ENCODE measurements at regions not wholly inside any gene's neighbourhood (a gene's known extent, or its start where the extent isn't known, plus 50 kb on each side); places are given as distances from the start of the nearest gene placed in this dataset.
"Not testable (repeated sequence)": the region's sequence is repeated elsewhere in the genome, so short reads cannot be mapped to it uniquely, and the experiment has no call there.

DNA sequence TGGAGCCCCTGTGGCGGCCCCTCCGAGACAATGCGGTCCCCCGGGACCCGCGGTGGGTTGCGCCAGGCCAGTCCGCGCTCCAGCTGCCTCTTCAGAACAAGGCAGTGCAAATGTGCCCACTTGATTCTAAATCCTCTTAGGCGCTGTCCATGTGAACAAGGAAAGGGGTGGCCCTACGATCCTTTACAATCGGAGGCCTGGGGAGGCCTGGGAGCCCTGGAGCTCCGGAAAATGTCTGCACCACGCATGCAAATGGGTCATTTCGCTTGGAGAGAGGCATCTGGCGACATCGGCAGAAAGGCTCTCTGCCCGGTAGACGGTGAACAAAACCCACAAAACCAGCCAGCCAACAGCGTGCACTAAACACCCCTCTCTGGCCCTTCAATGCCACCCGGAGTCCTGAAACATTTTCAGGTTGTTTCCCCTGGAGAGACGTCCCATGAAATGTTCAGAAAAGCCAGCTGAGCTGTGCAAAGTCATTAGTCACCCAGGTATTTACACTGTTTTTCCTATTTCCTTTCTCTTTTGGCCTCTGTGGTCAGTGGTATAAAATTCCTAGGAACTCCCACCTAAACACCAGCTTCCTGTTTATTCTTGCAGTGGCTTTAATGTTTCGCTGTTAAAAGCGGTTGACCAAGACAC, 102.8 kb upstream of the ZNF438 start:
- H3K36me3 ChIP-seq (ENCODE audit: control insufficient read depth, insufficient read depth, low read length): no peaks in the 10 kb centered on the region
- peak overlapping the region; percentile 30 for H3K4me3 ChIP-seq (ENCODE audit: extremely low read depth, insufficient read depth, low read length, poor library complexity, severe bottlenecking)
- peaks cover 10% of the 10 kb centered on the region for H3K4me1 ChIP-seq (ENCODE audit: control insufficient read depth, insufficient read depth, low read length, poor library complexity, severe bottlenecking)
- 10 to 11% methylated on average over 20 of the region's 24 CpGs for WGBS, 2 experiments (ENCODE audit: insufficient coverage in 2 of 2)
- peak overlapping the region; percentile 96 for H3K27ac ChIP-seq (ENCODE audit: low read depth, low read length, severe bottlenecking)
- no peaks in the 10 kb centered on the region for H3K9me3 ChIP-seq (ENCODE audit: control insufficient read depth, low read length)

DNA sequence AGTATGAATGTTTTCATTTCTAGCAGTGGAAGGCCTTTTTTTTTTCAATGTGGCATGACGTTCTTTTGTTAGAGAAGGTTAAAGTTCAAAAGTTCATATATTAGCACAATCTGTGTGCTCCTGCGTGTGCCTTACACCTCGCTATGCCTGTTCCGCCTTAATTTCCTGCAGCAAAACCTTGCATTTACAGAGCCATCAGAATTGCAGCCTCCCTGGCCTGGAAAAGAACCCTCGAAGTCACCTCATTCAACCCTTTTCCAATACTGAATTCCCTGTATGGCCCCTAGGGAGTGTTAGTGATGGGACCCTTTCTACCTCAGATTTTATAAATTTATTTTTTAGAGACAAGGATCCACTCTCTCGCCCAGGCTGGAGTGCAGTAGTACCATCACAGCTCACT, 103.5 kb upstream of the ZNF438 start:
- no peak overlapping the region for H3K27ac ChIP-seq (ENCODE audit: low read depth, low read length, severe bottlenecking)
- H3K36me3 ChIP-seq (ENCODE audit: control insufficient read depth, insufficient read depth, low read length): no peaks in the 10 kb centered on the region
- WGBS, 2 experiments (ENCODE audit: insufficient coverage in 2 of 2): 87 to 100% methylated on average over 1 to 5 of the region's 6 CpGs
- no peaks in the 10 kb centered on the region for H3K9me3 ChIP-seq (ENCODE audit: control insufficient read depth, low read length)
- H3K4me3 ChIP-seq (ENCODE audit: extremely low read depth, insufficient read depth, low read length, poor library complexity, severe bottlenecking): no peak overlapping the region
- peaks cover 10% of the 10 kb centered on the region for H3K4me1 ChIP-seq (ENCODE audit: control insufficient read depth, insufficient read depth, low read length, poor library complexity, severe bottlenecking)

GRCh38 chr10:31135791-31136190, 104.1 kb upstream of the ZNF438 start:
- not testable (repeated sequence) for H3K4me3 ChIP-seq (ENCODE audit: extremely low read depth, insufficient read depth, low read length, poor library complexity, severe bottlenecking); H3K27ac ChIP-seq (ENCODE audit: low read depth, low read length, severe bottlenecking); H3K36me3 ChIP-seq (ENCODE audit: control insufficient read depth, insufficient read depth, low read length); H3K4me1 ChIP-seq (ENCODE audit: control insufficient read depth, insufficient read depth, low read length, poor library complexity, severe bottlenecking); H3K9me3 ChIP-seq (ENCODE audit: control insufficient read depth, low read length)
- WGBS, 2 experiments (ENCODE audit: insufficient coverage in 2 of 2): 89 to 93% methylated on average over 8 of the region's 8 CpGs

- H3K4me1 ChIP-seq (ENCODE audit: control insufficient read depth, insufficient read depth, low read length, poor library complexity, severe bottlenecking): peaks cover 10% of the 10 kb centered on the region
- H3K9me3 ChIP-seq (ENCODE audit: control insufficient read depth, low read length): no peaks in the 10 kb centered on the region
- no peak overlapping the region for H3K4me3 ChIP-seq (ENCODE audit: extremely low read depth, insufficient read depth, low read length, poor library complexity, severe bottlenecking)
- H3K27ac ChIP-seq (ENCODE audit: low read depth, low read length, severe bottlenecking): no peak overlapping the region
- H3K36me3 ChIP-seq (ENCODE audit: control insufficient read depth, insufficient read depth, low read length): no peaks in the 10 kb centered on the region
- 71 to 72% methylated on average over 3 of the region's 4 CpGs for WGBS, 2 experiments (ENCODE audit: insufficient coverage in 2 of 2)
Observed at GRCh38 chr10:31136386-31136785, 104.7 kb upstream of the ZNF438 start.

- H3K36me3 ChIP-seq (ENCODE audit: control insufficient read depth, insufficient read depth, low read length): no peaks in the 10 kb centered on the region
- H3K9me3 ChIP-seq (ENCODE audit: control insufficient read depth, low read length): no peaks in the 10 kb centered on the region
- H3K27ac ChIP-seq (ENCODE audit: low read depth, low read length, severe bottlenecking): no peak overlapping the region
- no peak overlapping the region for H3K4me3 ChIP-seq (ENCODE audit: extremely low read depth, insufficient read depth, low read length, poor library complexity, severe bottlenecking)
- H3K4me1 ChIP-seq (ENCODE audit: control insufficient read depth, insufficient read depth, low read length, poor library complexity, severe bottlenecking): peaks cover 10% of the 10 kb centered on the region
- 83 to 100% methylated on average over 1 to 3 of the region's 9 CpGs for WGBS, 2 experiments (ENCODE audit: insufficient coverage in 2 of 2)
Observed at GRCh38 chr10:31136930-31137885, 105.5 kb upstream of the ZNF438 start.

DNA sequence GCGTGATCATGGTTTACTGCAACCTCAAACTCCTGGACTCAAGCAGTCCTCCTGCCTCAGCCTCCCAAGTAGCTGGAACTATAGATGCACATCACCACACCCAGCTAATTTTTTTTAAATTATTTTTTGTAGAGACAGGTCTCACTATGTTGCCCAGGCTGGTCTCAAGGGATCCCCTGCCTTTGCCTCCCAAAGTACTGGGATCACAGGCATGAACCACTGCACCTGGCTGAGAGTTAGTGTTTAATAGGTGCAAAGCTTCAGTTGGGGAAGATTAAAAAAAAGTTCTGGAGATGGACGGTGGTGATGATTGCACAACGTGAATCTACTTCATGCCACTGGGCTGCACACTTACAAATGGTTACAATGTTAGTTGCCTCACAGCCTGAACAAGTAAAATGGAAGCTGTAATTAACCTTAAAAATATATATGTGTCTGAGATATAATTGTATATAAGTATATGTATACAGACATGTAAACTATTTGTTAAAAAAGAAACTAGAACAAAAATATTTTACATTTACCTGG, 106.4 kb upstream of the ZNF438 start:
- 67% methylated on average over 3 of the region's 3 CpGs; no CpG with 5 or more reads in 1 of the 2 experiments for WGBS, 2 experiments (ENCODE audit: insufficient coverage in 2 of 2)
- H3K9me3 ChIP-seq (ENCODE audit: control insufficient read depth, low read length): no peaks in the 10 kb centered on the region
- H3K4me3 ChIP-seq (ENCODE audit: extremely low read depth, insufficient read depth, low read length, poor library complexity, severe bottlenecking): no peak overlapping the region
- peaks cover 10% of the 10 kb centered on the region for H3K4me1 ChIP-seq (ENCODE audit: control insufficient read depth, insufficient read depth, low read length, poor library complexity, severe bottlenecking)
- H3K27ac ChIP-seq (ENCODE audit: low read depth, low read length, severe bottlenecking): no peak overlapping the region
- H3K36me3 ChIP-seq (ENCODE audit: control insufficient read depth, insufficient read depth, low read length): no peaks in the 10 kb centered on the region

- Histone ChIP-seq H3K4me3 (ENCODE audit: extremely low read depth, insufficient read depth, low read length, poor library complexity, severe bottlenecking) (no peak overlapping the region), H3K36me3 (ENCODE audit: control insufficient read depth, insufficient read depth, low read length) (no peaks in the 10 kb centered on the region), H3K27ac (ENCODE audit: low read depth, low read length, severe bottlenecking) (no peak overlapping the region), H3K9me3 (ENCODE audit: control insufficient read depth, low read length) (no peaks in the 10 kb centered on the region), H3K4me1 (ENCODE audit: control insufficient read depth, insufficient read depth, low read length, poor library complexity, severe bottlenecking) (peaks cover 7% of the 10 kb centered on the region)
- 83 to 97% methylated on average over 4 of the region's 6 CpGs for WGBS, 2 experiments (ENCODE audit: insufficient coverage in 2 of 2)
Observed at GRCh38 chr10:31139497-31139896, 107.8 kb upstream of the ZNF438 start.

GRCh38 chr10:31140716-31141115, 109.1 kb upstream of the ZNF438 start:
- WGBS, 2 experiments (ENCODE audit: insufficient coverage in 2 of 2): 82 to 88% methylated on average over 1 of the region's 1 CpG
- Histone ChIP-seq H3K4me3 (ENCODE audit: extremely low read depth, insufficient read depth, low read length, poor library complexity, severe bottlenecking) (no peak overlapping the region), H3K4me1 (ENCODE audit: control insufficient read depth, insufficient read depth, low read length, poor library complexity, severe bottlenecking) (peaks cover 9% of the 10 kb centered on the region), H3K36me3 (ENCODE audit: control insufficient read depth, insufficient read depth, low read length) (no peaks in the 10 kb centered on the region), H3K9me3 (ENCODE audit: control insufficient read depth, low read length) (no peaks in the 10 kb centered on the region), H3K27ac (ENCODE audit: low read depth, low read length, severe bottlenecking) (no peak overlapping the region)

- Histone ChIP-seq H3K4me1 (ENCODE audit: control insufficient read depth, insufficient read depth, low read length, poor library complexity, severe bottlenecking) (peaks cover 14% of the 10 kb centered on the region), H3K4me3 (ENCODE audit: extremely low read depth, insufficient read depth, low read length, poor library complexity, severe bottlenecking) (no peak overlapping the region), H3K9me3 (ENCODE audit: control insufficient read depth, low read length) (no peaks in the 10 kb centered on the region), H3K27ac (ENCODE audit: low read depth, low read length, severe bottlenecking) (no peak overlapping the region), H3K36me3 (ENCODE audit: control insufficient read depth, insufficient read depth, low read length) (no peaks in the 10 kb centered on the region)
- 79 to 88% methylated on average over 2 to 3 of the region's 5 CpGs for WGBS, 2 experiments (ENCODE audit: insufficient coverage in 2 of 2)
Observed at GRCh38 chr10:31142026-31142425, 110.4 kb upstream of the ZNF438 start.

GRCh38 chr10:31143331-31143935, 111.8 kb upstream of the ZNF438 start:
- Histone ChIP-seq H3K9me3 (ENCODE audit: control insufficient read depth, low read length) (no peaks in the 10 kb centered on the region), H3K27ac (ENCODE audit: low read depth, low read length, severe bottlenecking) (no peak overlapping the region), H3K4me3 (ENCODE audit: extremely low read depth, insufficient read depth, low read length, poor library complexity, severe bottlenecking) (no peak overlapping the region), H3K36me3 (ENCODE audit: control insufficient read depth, insufficient read depth, low read length) (no peaks in the 10 kb centered on the region), H3K4me1 (ENCODE audit: control insufficient read depth, insufficient read depth, low read length, poor library complexity, severe bottlenecking) (peaks cover 14% of the 10 kb centered on the region)
- WGBS, 2 experiments (ENCODE audit: insufficient coverage in 2 of 2): 87 to 95% methylated on average over 2 to 3 of the region's 5 CpGs

Data from mesodermal cell (in vitro differentiated cells).